COLO829 (cell line): ENCODE measurements at regions not wholly inside any gene's neighbourhood (a gene's known extent, or its start where the extent isn't known, plus 50 kb on each side); places are given as distances from the start of the nearest gene placed in this dataset.

Experiments used
- DNase-seq: peaks from one replicate; pipeline ENCODE4 v3.0.0; 2012; ENCODE audit warnings: low spot score

- no peak for DNase-seq
These were observed 88.3 kb downstream of the ANKRD60 start for GRCh38 chr20:58139849-58140786.

- no peak for DNase-seq
These were observed 90.1 kb downstream of the ANKRD60 start for GRCh38 chr20:58138395-58138794.

- DNase-seq = no peak
These were observed 90.7 kb downstream of the ANKRD60 start for GRCh38 chr20:58137651-58138265.

- no peak for DNase-seq
These were observed 91.2 kb downstream of the ANKRD60 start for GRCh38 chr20:58137236-58137635.

GRCh38 chr20:58136149-58136484 lies 92.3 kb downstream of the ANKRD60 start:
- no peak for DNase-seq

GRCh38 chr20:58135441-58136148 lies 92.9 kb downstream of the ANKRD60 start:
- DNase-seq = no peak

- DNase-seq = no peak
These were observed 95.2 kb downstream of the ANKRD60 start for GRCh38 chr20:58133020-58133808.

GRCh38 chr20:58131551-58132142 lies 96.8 kb downstream of the ANKRD60 start:
- peak; percentile 97 for DNase-seq

GRCh38 chr20:58131151-58131550 lies 97.3 kb downstream of the ANKRD60 start:
- DNase-seq = peak; percentile 86

GRCh38 chr20:58130581-58130980 lies 97.9 kb downstream of the ANKRD60 start:
- DNase-seq = no peak

GRCh38 chr20:58130156-58130555 lies 98.3 kb downstream of the ANKRD60 start:
- no peak for DNase-seq

- DNase-seq = no peak
These were observed 98.7 kb downstream of the ANKRD60 start for GRCh38 chr20:58129721-58130151.

- DNase-seq = no peak
These were observed 99.5 kb downstream of the ANKRD60 start for GRCh38 chr20:58128635-58129625.

- DNase-seq = peak; percentile 97
These were observed 100.7 kb downstream of the ANKRD60 start for GRCh38 chr20:58127701-58128111.

GRCh38 chr20:58125726-58126125 lies 102.7 kb downstream of the ANKRD60 start:
- no peak for DNase-seq

- no peak for DNase-seq
These were observed 110.5 kb downstream of the ANKRD60 start for GRCh38 chr20:58117944-58118343.

- no peak for DNase-seq
These were observed 111.9 kb downstream of the ANKRD60 start for GRCh38 chr20:58116505-58116904.

- no peak for DNase-seq
These were observed 114.7 kb downstream of the ANKRD60 start for GRCh38 chr20:58113716-58114115.

- no peak for DNase-seq
These were observed 116.3 kb downstream of the ANKRD60 start for GRCh38 chr20:58112017-58112781.
